ENCODE measurements at regions not wholly inside any gene's neighbourhood (a gene's known extent, or its start where the extent isn't known, plus 50 kb on each side); places are given as distances from the start of the nearest gene placed in this dataset.

GRCh38 chr2:222017252-222017850 is 281.4 kb downstream of the PAX3 start:
- TF ChIP-seq CTCF (IDR thresholded peaks at IDR 0.05), result no peak
- TF ChIP-seq POLR2A (IDR thresholded peaks at IDR 0.05), result no peak
- TF ChIP-seq EP300 (IDR thresholded peaks at IDR 0.05), result no peak

Data from tibial nerve (tissue), 4 donors.